SK-N-SH (cell line): ENCODE measurements at regions not wholly inside any gene's neighbourhood (a gene's known extent, or its start where the extent isn't known, plus 50 kb on each side); places are given as distances from the start of the nearest gene placed in this dataset.

Experiments used
- CTCF ChIA-PET: fragments of 300-600, 350-600 bp; formaldehyde crosslinking; extraction: SDS; loops from one replicate; lab custom pipeline; 2021; lab: Yijun Ruan, JAX
- POLR2A ChIA-PET: fragments of 350-600 bp; sonication (Branson Sonifier 250); formaldehyde crosslinking; extraction: SDS; loops from one replicate; lab custom pipeline; 2020; ENCODE audit warnings: antibody characterized with exemption, inconsistent platforms; lab: Yijun Ruan, JAX
- DNase-seq: peaks from one replicate; pipeline ENCODE4 v3.0.0; 2012
- H2AFZ ChIP-seq: fragments of 200-600 bp; sonication (generic); 2 replicates; pipeline ENCODE4 v1.8.1; 2016; ENCODE audit warnings: antibody characterized with exemption, mild to moderate bottlenecking, low read depth
- H3F3A ChIP-seq: fragments of 200-600 bp; sonication (generic); replicated peaks from 2 replicates; pipeline ENCODE3; 2016; ENCODE audit warnings: antibody characterized with exemption, mild to moderate bottlenecking; ENCODE audit not compliant: insufficient read depth
- H3K27ac ChIP-seq, 2 experiments: fragments of 200-500 bp in 1 of 2; fragments of 200-600 bp in 1 of 2; sonication (Bioruptor generic) in 1 of 2; sonication (generic), shearing (Covaris generic) in 1 of 2; 2 replicates each; pipeline versions ENCODE4 v1.5.1 to v1.6.1; 2014 to 2016; ENCODE audit warnings: low read depth in 2 of 2, inconsistent platforms in 1 of 2, low read length in 1 of 2, mild to moderate bottlenecking in 1 of 2, mixed read lengths in 1 of 2
- H3K27me3 ChIP-seq: fragments of 200-600 bp; sonication (generic), shearing (Covaris generic); 2 replicates; pipeline ENCODE4 v1.6.1; 2016; ENCODE audit warnings: mixed run types; ENCODE audit not compliant: insufficient read depth
- H3K36me3 ChIP-seq, 2 experiments: fragments of 200-500 bp in 1 of 2; fragments of 200-600 bp in 1 of 2; sonication (Bioruptor generic) in 1 of 2; sonication (generic) in 1 of 2; replicated peaks in 1 of 2; 2 replicates each; pipeline versions ENCODE3 to v1.5.1; 2014 to 2016; ENCODE audit warnings: low read length in 1 of 2, mild to moderate bottlenecking in 1 of 2; ENCODE audit not compliant: insufficient read depth in 2 of 2, control insufficient read depth in 1 of 2
- H3K4me1 ChIP-seq, 2 experiments: fragments of 200-500 bp in 1 of 2; fragments of 200-600 bp in 1 of 2; sonication (Bioruptor generic) in 1 of 2; sonication (generic), shearing (Covaris generic) in 1 of 2; 2 replicates each; pipeline versions ENCODE4 v1.5.1 to v1.6.1; 2014 to 2016; ENCODE audit warnings: low read depth in 1 of 2, low read length in 1 of 2, mixed run types in 1 of 2; ENCODE audit not compliant: insufficient read depth in 2 of 2, control insufficient read depth in 1 of 2
- H3K4me2 ChIP-seq: fragments of 200-600 bp; sonication (generic), shearing (Covaris generic); 2 replicates; pipeline ENCODE4 v1.6.1; 2017; ENCODE audit warnings: mixed run types
- H3K4me3 ChIP-seq, 2 experiments: fragments of 200-500 bp in 1 of 2; fragments of 200-600 bp in 1 of 2; sonication (Bioruptor generic) in 1 of 2; sonication (generic), shearing (Covaris generic) in 1 of 2; 2 replicates each; pipeline versions ENCODE4 v1.5.1 to v1.8.1; 2014 to 2016; ENCODE audit warnings: low read depth in 2 of 2, inconsistent platforms in 1 of 2, low read length in 1 of 2, mild to moderate bottlenecking in 1 of 2, mixed read lengths in 1 of 2, moderate library complexity in 1 of 2
- H3K79me2 ChIP-seq: fragments of 200-600 bp; sonication (generic); 2 replicates; pipeline ENCODE4 v1.8.1; 2017; ENCODE audit warnings: mild to moderate bottlenecking; ENCODE audit not compliant: insufficient read depth
- H3K9ac ChIP-seq: fragments of 200-600 bp; sonication (generic); 2 replicates; pipeline ENCODE4 v1.6.1; 2017; ENCODE audit warnings: mixed run types
- H3K9me2 ChIP-seq: fragments of 200-600 bp; sonication (generic); 2 replicates; pipeline ENCODE4 v1.6.1; 2017; ENCODE audit warnings: mixed run types
- H3K9me3 ChIP-seq: fragments of 200-600 bp; sonication (generic); 2 replicates; pipeline ENCODE4 v1.6.1; 2017; ENCODE audit warnings: mixed run types, mild to moderate bottlenecking, moderate library complexity
- H4K20me1 ChIP-seq: fragments of 200-600 bp; sonication (generic); 2 replicates; pipeline ENCODE4 v1.6.1; 2017; ENCODE audit warnings: mild to moderate bottlenecking, mixed run types; ENCODE audit not compliant: insufficient read depth
- CTCF ChIP-seq: fragments of 200-600 bp; sonication (generic); IDR thresholded peaks from 2 replicates; pipeline ENCODE4 v1.6.1; 2017; ENCODE audit warnings: antibody characterized with exemption, mild to moderate bottlenecking, moderate library complexity
- EP300 ChIP-seq, 2 experiments: IDR thresholded peaks; 2 replicates each; pipeline versions ENCODE4 v1.4.0 to v1.6.1; 2012; ENCODE audit warnings: borderline replicate concordance in 1 of 2, low read depth in 1 of 2, low read length in 1 of 2
- FOXM1 ChIP-seq: IDR thresholded peaks from 2 replicates; pipeline ENCODE4 v1.4.0; 2012; ENCODE audit warnings: low read depth, mild to moderate bottlenecking
- GABPA ChIP-seq: IDR thresholded peaks from 2 replicates; pipeline ENCODE4 v1.4.0; 2012; ENCODE audit warnings: low read depth, mild to moderate bottlenecking
- JUND ChIP-seq: IDR thresholded peaks from 2 replicates; pipeline ENCODE4 v1.4.0; 2012
- MAX ChIP-seq: IDR thresholded peaks from 2 replicates; pipeline ENCODE4 v1.4.0; 2012; ENCODE audit warnings: low read depth
- PBX3 ChIP-seq: IDR thresholded peaks from 2 replicates; pipeline ENCODE4; 2012
- POLR2AphosphoS5 ChIP-seq: IDR thresholded peaks from 2 replicates; pipeline ENCODE4 v1.6.1; 2012; ENCODE audit warnings: low read depth, low read length
- REST ChIP-seq: IDR thresholded peaks from 2 replicates; pipeline ENCODE4 v1.6.1; 2012; ENCODE audit warnings: mild to moderate bottlenecking, low read depth, low read length, moderate library complexity
- RFX5 ChIP-seq: IDR thresholded peaks from 2 replicates; pipeline ENCODE4 v1.6.1; 2012; ENCODE audit warnings: mild to moderate bottlenecking, improper control_type of control experiment, low read length
- RXRA ChIP-seq: IDR thresholded peaks from 2 replicates; pipeline ENCODE4 v1.4.0; 2012; ENCODE audit warnings: low read depth, mild to moderate bottlenecking, borderline replicate concordance
- WGBS: methylation state at CpG from one replicate; pipeline ENCODE4 v1.1.6; 2017; ENCODE audit warnings: low lambda C conversion rate; 5-methylcytosine and 5-hydroxymethylcytosine counted together
- TF ChIP-seq, protein P1 (sequence below): IDR thresholded peaks from 2 replicates; pipeline ENCODE4 v1.4.0; 2012; ENCODE audit warnings: low read depth, borderline replicate concordance
- TF ChIP-seq, protein P2 (sequence below): fragments of 150-350 bp; IDR thresholded peaks from 2 replicates; pipeline ENCODE4 v1.6.1; 2017; ENCODE audit warnings: antibody characterized with exemption, low read length, low read depth, borderline replicate concordance
- TF ChIP-seq, protein P3 (sequence below): fragments of 150-350 bp; IDR thresholded peaks from 2 replicates; pipeline ENCODE4 v1.6.1; 2016; ENCODE audit warnings: mild to moderate bottlenecking, low read depth, low read length

DNA sequence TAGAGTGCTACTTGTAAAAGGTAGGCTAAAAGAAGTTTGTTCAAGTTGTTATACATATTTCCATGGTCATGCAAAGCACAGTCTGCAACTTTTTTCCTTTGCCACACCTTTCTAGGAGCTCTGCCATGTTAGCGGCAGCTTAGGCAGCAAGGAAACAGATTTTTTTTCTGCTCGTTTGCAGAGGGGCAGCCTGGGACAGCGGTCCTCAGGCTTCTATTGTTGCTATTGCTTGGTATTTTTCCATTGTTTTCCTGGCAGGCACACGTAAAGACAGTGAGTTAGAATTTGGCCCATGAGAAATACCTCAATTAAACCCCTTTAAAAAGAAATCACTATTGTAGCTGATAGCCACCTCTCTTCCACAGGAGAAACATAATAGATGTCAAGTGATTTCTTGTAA lies 391.4 kb downstream of the SH2D1A start:
- no peak for TF ChIP-seq CTCF
- TF ChIP-seq, protein P1, sequence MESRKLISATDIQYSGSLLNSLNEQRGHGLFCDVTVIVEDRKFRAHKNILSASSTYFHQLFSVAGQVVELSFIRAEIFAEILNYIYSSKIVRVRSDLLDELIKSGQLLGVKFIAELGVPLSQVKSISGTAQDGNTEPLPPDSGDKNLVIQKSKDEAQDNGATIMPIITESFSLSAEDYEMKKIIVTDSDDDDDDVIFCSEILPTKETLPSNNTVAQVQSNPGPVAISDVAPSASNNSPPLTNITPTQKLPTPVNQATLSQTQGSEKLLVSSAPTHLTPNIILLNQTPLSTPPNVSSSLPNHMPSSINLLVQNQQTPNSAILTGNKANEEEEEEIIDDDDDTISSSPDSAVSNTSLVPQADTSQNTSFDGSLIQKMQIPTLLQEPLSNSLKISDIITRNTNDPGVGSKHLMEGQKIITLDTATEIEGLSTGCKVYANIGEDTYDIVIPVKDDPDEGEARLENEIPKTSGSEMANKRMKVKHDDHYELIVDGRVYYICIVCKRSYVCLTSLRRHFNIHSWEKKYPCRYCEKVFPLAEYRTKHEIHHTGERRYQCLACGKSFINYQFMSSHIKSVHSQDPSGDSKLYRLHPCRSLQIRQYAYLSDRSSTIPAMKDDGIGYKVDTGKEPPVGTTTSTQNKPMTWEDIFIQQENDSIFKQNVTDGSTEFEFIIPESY = no peak
- no peak for TF ChIP-seq RFX5
- TF ChIP-seq, protein P2, sequence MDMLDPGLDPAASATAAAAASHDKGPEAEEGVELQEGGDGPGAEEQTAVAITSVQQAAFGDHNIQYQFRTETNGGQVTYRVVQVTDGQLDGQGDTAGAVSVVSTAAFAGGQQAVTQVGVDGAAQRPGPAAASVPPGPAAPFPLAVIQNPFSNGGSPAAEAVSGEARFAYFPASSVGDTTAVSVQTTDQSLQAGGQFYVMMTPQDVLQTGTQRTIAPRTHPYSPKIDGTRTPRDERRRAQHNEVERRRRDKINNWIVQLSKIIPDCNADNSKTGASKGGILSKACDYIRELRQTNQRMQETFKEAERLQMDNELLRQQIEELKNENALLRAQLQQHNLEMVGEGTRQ = no peak
- TF ChIP-seq, protein P3, sequence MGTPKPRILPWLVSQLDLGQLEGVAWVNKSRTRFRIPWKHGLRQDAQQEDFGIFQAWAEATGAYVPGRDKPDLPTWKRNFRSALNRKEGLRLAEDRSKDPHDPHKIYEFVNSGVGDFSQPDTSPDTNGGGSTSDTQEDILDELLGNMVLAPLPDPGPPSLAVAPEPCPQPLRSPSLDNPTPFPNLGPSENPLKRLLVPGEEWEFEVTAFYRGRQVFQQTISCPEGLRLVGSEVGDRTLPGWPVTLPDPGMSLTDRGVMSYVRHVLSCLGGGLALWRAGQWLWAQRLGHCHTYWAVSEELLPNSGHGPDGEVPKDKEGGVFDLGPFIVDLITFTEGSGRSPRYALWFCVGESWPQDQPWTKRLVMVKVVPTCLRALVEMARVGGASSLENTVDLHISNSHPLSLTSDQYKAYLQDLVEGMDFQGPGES = no peak
- TF ChIP-seq MAX = no peak
- TF ChIP-seq GABPA = no peak
- no peak for TF ChIP-seq JUND
- TF ChIP-seq REST = no peak
- no peak for TF ChIP-seq POLR2AphosphoS5
- TF ChIP-seq EP300 (IDR thresholded peaks at IDR 0.05; ENCODE audit: borderline replicate concordance in 1 of 2, low read depth in 1 of 2, low read length in 1 of 2) = no peak
- TF ChIP-seq PBX3 = no peak
- no peak for TF ChIP-seq FOXM1
- no peak for TF ChIP-seq RXRA
- ChIA-PET POLR2A (no interaction called here), CTCF (no interaction called here)
- Histone ChIP-seq H2AFZ (no peak overlapping the region), H3K4me2 (no peak overlapping the region), H3K9me3 (no peaks in the 10 kb centered on the region), H4K20me1 (no peaks in the 10 kb centered on the region), H3K79me2 (no peaks in the 10 kb centered on the region), H3K9ac (no peak overlapping the region), H3K36me3 (no peaks in the 10 kb centered on the region), H3F3A (no peaks in the 10 kb centered on the region), H3K4me1 (no peaks in the 10 kb centered on the region), H3K9me2 (no peaks in the 10 kb centered on the region), H3K27me3 (no peaks in the 10 kb centered on the region), H3K27ac (no peak overlapping the region), H3K4me3 (no peak overlapping the region)
- 28% methylated on average over 4 of the region's 4 CpGs for WGBS
- no peak for DNase-seq
